Glutamatergic neuron (in vitro differentiated cells): ENCODE measurements at regions not wholly inside any gene's neighbourhood (a gene's known extent, or its start where the extent isn't known, plus 50 kb on each side); places are given as distances from the start of the nearest gene placed in this dataset.

Experiments
- DNase-seq: peaks from one replicate; pipeline ENCODE4 v3.0.0; 2022
- H3K27ac Mint-ChIP-seq: one replicate; pipeline ENCODE4 v1.8.0; 2020; ENCODE audit warnings: mild to moderate bottlenecking, mixed read lengths, inconsistent platforms; ENCODE audit not compliant: unreplicated experiment
- H3K27me3 Mint-ChIP-seq: one replicate; pipeline ENCODE4 v1.8.0; 2020; ENCODE audit warnings: mild to moderate bottlenecking, moderate library complexity, mixed read lengths, inconsistent platforms; ENCODE audit not compliant: unreplicated experiment
- H3K36me3 Mint-ChIP-seq: one replicate; pipeline ENCODE4 v1.8.0; 2020; ENCODE audit warnings: mild to moderate bottlenecking, mixed read lengths, inconsistent platforms; ENCODE audit not compliant: unreplicated experiment
- H3K4me1 Mint-ChIP-seq: one replicate; pipeline ENCODE4 v1.8.0; 2020; ENCODE audit warnings: mild to moderate bottlenecking, low read depth, mixed read lengths, inconsistent platforms; ENCODE audit not compliant: unreplicated experiment
- H3K4me3 Mint-ChIP-seq: one replicate; pipeline ENCODE4 v1.8.0; 2020; ENCODE audit warnings: mild to moderate bottlenecking, mixed read lengths, inconsistent platforms; ENCODE audit not compliant: unreplicated experiment
- H3K9me3 Mint-ChIP-seq: one replicate; pipeline ENCODE4 v1.8.0; 2020; ENCODE audit warnings: mild to moderate bottlenecking, moderate library complexity, mixed read lengths, inconsistent platforms; ENCODE audit not compliant: unreplicated experiment
- TF ChIP-seq, protein P1 (sequence below): fragments of 200-600 bp; sonication (generic); IDR thresholded peaks from one replicate; pipeline ENCODE4 v1.5.0; 2021; ENCODE audit not compliant: partially characterized antibody, unreplicated experiment

DNA sequence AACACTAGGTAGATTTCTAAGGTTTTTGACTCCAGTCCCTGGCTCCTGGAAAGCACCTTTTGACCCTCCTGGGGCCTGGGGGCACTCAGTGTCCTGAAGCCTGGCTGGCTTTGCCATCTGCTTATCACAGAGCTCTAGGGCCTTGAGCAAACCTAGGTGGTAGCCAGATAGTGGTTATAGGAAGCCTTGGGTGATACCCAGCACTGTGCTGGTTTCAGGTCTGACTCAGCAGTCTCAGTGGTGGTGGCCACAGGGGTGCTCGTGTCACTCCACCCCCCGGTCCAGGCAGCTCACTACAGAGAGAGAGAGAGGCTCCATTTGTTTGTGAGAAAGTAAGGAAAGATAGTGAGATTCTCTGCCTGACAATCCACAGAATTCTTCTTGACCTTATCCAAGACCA, 195.8 kb upstream of the ZFP42 start:
- Mint-ChIP-seq H3K4me3 (no peak overlapping the region), H3K27me3 (peaks cover 2% of the 10 kb centered on the region), H3K4me1 (no peaks in the 10 kb centered on the region), H3K9me3 (peaks cover 8% of the 10 kb centered on the region), H3K27ac (no peak overlapping the region), H3K36me3 (peaks cover 9% of the 10 kb centered on the region)
- DNase-seq, result no peak
- TF ChIP-seq, protein P1, sequence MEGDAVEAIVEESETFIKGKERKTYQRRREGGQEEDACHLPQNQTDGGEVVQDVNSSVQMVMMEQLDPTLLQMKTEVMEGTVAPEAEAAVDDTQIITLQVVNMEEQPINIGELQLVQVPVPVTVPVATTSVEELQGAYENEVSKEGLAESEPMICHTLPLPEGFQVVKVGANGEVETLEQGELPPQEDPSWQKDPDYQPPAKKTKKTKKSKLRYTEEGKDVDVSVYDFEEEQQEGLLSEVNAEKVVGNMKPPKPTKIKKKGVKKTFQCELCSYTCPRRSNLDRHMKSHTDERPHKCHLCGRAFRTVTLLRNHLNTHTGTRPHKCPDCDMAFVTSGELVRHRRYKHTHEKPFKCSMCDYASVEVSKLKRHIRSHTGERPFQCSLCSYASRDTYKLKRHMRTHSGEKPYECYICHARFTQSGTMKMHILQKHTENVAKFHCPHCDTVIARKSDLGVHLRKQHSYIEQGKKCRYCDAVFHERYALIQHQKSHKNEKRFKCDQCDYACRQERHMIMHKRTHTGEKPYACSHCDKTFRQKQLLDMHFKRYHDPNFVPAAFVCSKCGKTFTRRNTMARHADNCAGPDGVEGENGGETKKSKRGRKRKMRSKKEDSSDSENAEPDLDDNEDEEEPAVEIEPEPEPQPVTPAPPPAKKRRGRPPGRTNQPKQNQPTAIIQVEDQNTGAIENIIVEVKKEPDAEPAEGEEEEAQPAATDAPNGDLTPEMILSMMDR, result no peak

DNA sequence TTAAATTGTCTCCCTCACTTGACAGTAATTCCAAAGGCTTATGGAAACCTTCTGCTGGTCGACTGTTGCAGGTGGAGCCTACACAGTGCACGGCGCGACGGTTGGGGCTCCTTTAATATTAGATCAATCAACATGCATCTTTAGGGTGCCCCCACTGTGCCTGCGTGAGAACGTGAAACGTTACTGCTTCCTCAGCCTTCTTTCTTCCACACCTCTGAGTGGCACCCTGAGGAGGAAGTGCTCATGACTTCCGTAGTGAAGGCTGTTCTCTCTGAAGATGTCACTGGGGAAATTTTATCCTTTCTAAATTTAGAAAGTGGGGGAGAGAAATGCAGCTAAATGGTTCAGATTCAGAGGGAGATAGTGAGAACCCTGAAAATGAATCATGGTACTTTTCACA, 184.0 kb upstream of the ZFP42 start:
- Mint-ChIP-seq H3K27me3 (no peaks in the 10 kb centered on the region), H3K9me3 (no peaks in the 10 kb centered on the region), H3K4me1 (no peaks in the 10 kb centered on the region), H3K36me3 (no peaks in the 10 kb centered on the region), H3K27ac (no peak overlapping the region), H3K4me3 (no peak overlapping the region)
- no peak for DNase-seq
- TF ChIP-seq, protein P1, result no peak

DNA sequence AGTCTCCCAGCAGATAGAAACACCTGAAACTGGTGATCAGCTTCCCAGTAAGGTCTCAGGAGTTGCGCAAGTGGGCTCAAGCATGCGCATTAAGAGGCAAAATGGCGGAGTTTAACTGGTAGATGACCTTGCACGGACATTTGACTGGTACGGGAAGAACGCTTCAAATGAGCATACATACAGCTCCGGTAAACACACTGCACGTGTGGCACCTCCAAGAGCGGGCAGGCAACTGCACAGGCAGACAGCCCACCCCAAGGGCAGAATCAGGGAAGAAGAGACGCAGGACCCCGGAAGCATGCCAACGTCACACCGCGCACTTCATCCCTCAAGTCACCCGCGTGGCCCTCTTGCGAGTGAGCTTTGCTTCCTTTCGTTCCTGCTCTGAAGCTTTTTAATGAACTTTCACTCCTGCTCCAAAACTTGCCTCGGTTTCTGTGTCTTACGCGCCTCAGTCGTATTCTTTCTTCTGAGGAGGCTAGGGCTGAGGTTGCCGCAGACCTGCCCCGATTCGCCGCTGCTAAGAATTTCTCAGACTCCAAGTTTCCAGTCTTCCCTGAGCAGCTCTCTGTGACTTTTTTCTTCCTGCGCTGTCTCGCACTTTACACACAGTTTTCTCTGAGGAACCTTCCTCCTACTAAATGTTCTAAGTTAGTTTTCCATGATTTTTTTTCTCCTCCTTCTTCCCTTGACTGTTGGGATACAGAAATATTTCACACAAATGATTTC, 180.7 kb upstream of the ZFP42 start:
- TF ChIP-seq, protein P1, result no peak
- Mint-ChIP-seq H3K36me3 (peaks cover 2% of the 10 kb centered on the region), H3K9me3 (peaks cover 2% of the 10 kb centered on the region), H3K27me3 (peaks cover under 1% of the 10 kb centered on the region), H3K4me1 (no peaks in the 10 kb centered on the region), H3K27ac (no peak overlapping the region), H3K4me3 (no peak overlapping the region)
- no peak for DNase-seq

DNA sequence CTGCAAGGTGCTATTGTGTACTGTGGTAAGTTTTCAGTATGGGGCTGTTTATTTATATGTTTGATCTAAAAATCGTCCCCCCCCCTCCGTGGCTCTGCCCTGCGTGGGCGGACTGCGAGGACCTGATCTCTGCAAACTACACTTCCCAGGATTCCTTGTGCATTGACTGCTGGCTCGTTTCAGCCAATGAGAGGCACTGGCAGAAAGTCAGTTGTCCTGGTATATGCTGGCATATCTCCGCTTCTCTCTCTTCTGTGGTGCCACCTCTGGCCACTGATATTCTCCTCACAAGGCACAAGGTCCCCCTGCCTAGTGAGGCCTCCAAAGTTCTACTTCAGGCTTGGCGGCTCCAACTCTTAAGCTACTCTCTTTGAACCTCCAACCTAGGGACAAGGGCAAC, 168.8 kb upstream of the ZFP42 start:
- no peaks in the 10 kb centered on the region for H3K4me1 Mint-ChIP-seq
- H3K27ac Mint-ChIP-seq, result no peak overlapping the region
- peaks cover 3% of the 10 kb centered on the region for H3K27me3 Mint-ChIP-seq
- DNase-seq, result no peak
- H3K9me3 Mint-ChIP-seq, result no peaks in the 10 kb centered on the region
- TF ChIP-seq, protein P1, result no peak
- no peak overlapping the region for H3K4me3 Mint-ChIP-seq
- no peaks in the 10 kb centered on the region for H3K36me3 Mint-ChIP-seq

DNA sequence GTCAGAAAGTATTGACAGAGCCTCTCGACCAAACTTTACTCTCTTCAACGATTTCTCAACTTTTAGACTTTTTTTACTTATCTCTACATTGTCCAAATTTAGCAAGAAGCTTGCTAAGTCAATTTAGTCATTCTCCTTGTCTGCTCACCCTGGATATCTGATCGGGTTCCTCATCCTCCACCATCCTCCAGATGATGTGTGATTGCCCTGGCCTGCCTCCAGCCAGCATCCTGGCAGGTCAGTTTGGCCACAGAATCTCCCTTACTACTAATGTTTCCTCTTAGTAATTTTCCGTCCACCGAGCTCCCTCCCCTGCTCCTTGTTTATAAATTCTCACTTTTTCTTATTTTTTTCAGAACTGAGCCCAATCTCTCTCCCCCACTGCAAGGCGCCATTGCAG, 167.9 kb upstream of the ZFP42 start:
- Mint-ChIP-seq H3K27ac (no peak overlapping the region), H3K36me3 (no peaks in the 10 kb centered on the region), H3K27me3 (peaks cover 2% of the 10 kb centered on the region), H3K4me3 (no peak overlapping the region), H3K4me1 (no peaks in the 10 kb centered on the region), H3K9me3 (no peaks in the 10 kb centered on the region)
- TF ChIP-seq, protein P1, result no peak
- DNase-seq, result no peak
